ENCODE measurements at regions not wholly inside any gene's neighbourhood (a gene's known extent, or its start where the extent isn't known, plus 50 kb on each side); places are given as distances from the start of the nearest gene placed in this dataset.
A peak's percentile ranks its signal among the peaks of the same experiment; 100 is the strongest.

GRCh38 chr12:115398311-115398781 lies 714.4 kb upstream of the TBX3 start:
- TF ChIP-seq POLR2AphosphoS5 (IDR thresholded peaks at IDR 0.05; ENCODE audit: low read depth, low read length) (no peak), MXI1 (IDR thresholded peaks at IDR 0.05; ENCODE audit: low read depth, low read length) (no peak), CTCF (IDR thresholded peaks at IDR 0.05) (no peak), RCOR1 (IDR thresholded peaks at IDR 0.05; ENCODE audit: low read length) (no peak), YY1 (IDR thresholded peaks at IDR 0.05; ENCODE audit: low read depth) (no peak), ELF1 (IDR thresholded peaks at IDR 0.05) (no peak), GABPA (IDR thresholded peaks at IDR 0.05; ENCODE audit: low read depth) (no peak), CHD2 (IDR thresholded peaks at IDR 0.05; ENCODE audit: low read length, partially characterized antibody) (no peak), RAD21 (IDR thresholded peaks at IDR 0.05; ENCODE audit: low read length) (peak; percentile 56), TAF1 (IDR thresholded peaks at IDR 0.05; ENCODE audit: borderline replicate concordance, low read depth, low read length) (no peak), TEAD4 (IDR thresholded peaks at IDR 0.05; ENCODE audit: borderline replicate concordance, insufficient read depth) (no peak)

Measured in SK-N-SH (cell line).